IMR-90 (cell line): ENCODE measurements at regions not wholly inside any gene's neighbourhood (a gene's known extent, or its start where the extent isn't known, plus 50 kb on each side); places are given as distances from the start of the nearest gene placed in this dataset.

ENCODE experiments used
- ATAC-seq: fragments of 200-7000 bp; cut with Tn5 transposase; 2 replicates; pipeline ENCODE4 v1.9.1; 2020; ENCODE audit warnings: low read depth, mild to moderate bottlenecking, moderate library complexity
- BruUV-seq: library from RNA; stranded (reverse); fragments of 400-500 nt; replicated peaks from 2 replicates; lab custom pipeline; 2021; lab: Mats Ljungman, UMichigan
- CTCF ChIA-PET: fragments of 300-600 bp; formaldehyde crosslinking; extraction: SDS; loops from one replicate; lab custom pipeline; 2021; ENCODE audit warnings: antibody characterized with exemption; lab: Yijun Ruan, JAX
- POLR2A ChIA-PET: fragments of 300-600 bp; sonication (Branson Sonifier 250); formaldehyde crosslinking; loops from one replicate; lab custom pipeline; 2022; ENCODE audit warnings: antibody characterized with exemption; ENCODE audit not compliant: unreplicated experiment; lab: Charles Lee
- DNase-seq: peaks from one replicate; pipeline ENCODE4 v3.0.0; 2013
- H2AFZ ChIP-seq: replicated peaks from 2 replicates; pipeline ENCODE3; 2013; ENCODE audit warnings: low read length, mild to moderate bottlenecking; ENCODE audit not compliant: poor library complexity
- H2AK5ac ChIP-seq: 2 replicates; pipeline ENCODE4 v1.6.1; 2013; ENCODE audit warnings: low read depth, low read length, inconsistent platforms
- H2AK9ac ChIP-seq: replicated peaks from 2 replicates; pipeline ENCODE3; 2013; ENCODE audit warnings: mild to moderate bottlenecking, low read depth, low read length, moderate library complexity; ENCODE audit not compliant: poor library complexity
- H2BK120ac ChIP-seq: 2 replicates; pipeline ENCODE4 v1.6.1; 2013; ENCODE audit warnings: low read depth, low read length, inconsistent platforms
- H2BK15ac ChIP-seq: 3 replicates; pipeline ENCODE4 v1.6.1; 2013; ENCODE audit warnings: low read depth, low read length, inconsistent platforms
- H2BK20ac ChIP-seq: 2 replicates; pipeline ENCODE4 v1.6.1; 2013; ENCODE audit warnings: low read depth, mild to moderate bottlenecking, inconsistent platforms, low read length, moderate library complexity
- H2BK5ac ChIP-seq: 2 replicates; pipeline ENCODE4 v1.6.1; 2013; ENCODE audit warnings: mild to moderate bottlenecking, low read depth, low read length, inconsistent platforms; ENCODE audit not compliant: poor library complexity, severe bottlenecking
- H3K14ac ChIP-seq: replicated peaks from 2 replicates; pipeline ENCODE4 v1.6.1; 2013; ENCODE audit warnings: low read depth, low read length, inconsistent platforms
- H3K18ac ChIP-seq: 2 replicates; pipeline ENCODE4 v1.6.1; 2013; ENCODE audit warnings: low read depth, low read length, control low read depth
- H3K23ac ChIP-seq: 2 replicates; pipeline ENCODE4 v1.6.1; 2013; ENCODE audit warnings: low read depth, low read length, inconsistent platforms
- H3K27ac ChIP-seq: 2 replicates; pipeline ENCODE4 v1.5.1; 2013; ENCODE audit warnings: mild to moderate bottlenecking, control low read depth, low read length; ENCODE audit not compliant: insufficient read depth
- H3K27me3 ChIP-seq: 2 replicates; pipeline ENCODE4 v1.6.1; 2013; ENCODE audit warnings: low read length; ENCODE audit not compliant: control insufficient read depth, insufficient read depth
- H3K36me3 ChIP-seq: 2 replicates; pipeline ENCODE4 v1.6.1; 2013; ENCODE audit warnings: low read length, mixed read lengths; ENCODE audit not compliant: control insufficient read depth, insufficient read depth
- H3K4ac ChIP-seq: 2 replicates; pipeline ENCODE4 v1.6.1; 2013; ENCODE audit warnings: low read depth, low read length, inconsistent platforms
- H3K4me1 ChIP-seq: 2 replicates; pipeline ENCODE4 v1.6.1; 2013; ENCODE audit warnings: low read length, mixed read lengths; ENCODE audit not compliant: control insufficient read depth, insufficient read depth
- H3K4me2 ChIP-seq: 2 replicates; pipeline ENCODE4 v1.6.1; 2013; ENCODE audit warnings: low read depth, mild to moderate bottlenecking, control low read depth, low read length, moderate library complexity
- H3K4me3 ChIP-seq: 2 replicates; pipeline ENCODE4 v1.5.1; 2013; ENCODE audit warnings: low read depth, mild to moderate bottlenecking, control low read depth, low read length, moderate library complexity; ENCODE audit not compliant: insufficient read depth
- H3K56ac ChIP-seq: 2 replicates; pipeline ENCODE4 v1.6.1; 2013; ENCODE audit warnings: low read length, inconsistent platforms; ENCODE audit not compliant: insufficient read depth; ENCODE audit errors: extremely low read depth
- H3K79me1 ChIP-seq, 2 experiments: 2 replicates each; pipeline ENCODE4 v1.6.1; 2013; ENCODE audit warnings: low read length in 2 of 2, inconsistent platforms in 1 of 2, low read depth in 1 of 2
- H3K9ac ChIP-seq: 2 replicates; pipeline ENCODE4 v1.6.1; 2013; ENCODE audit warnings: low read depth, low read length, control low read depth
- H3K9me1 ChIP-seq: 2 replicates; pipeline ENCODE4 v1.6.1; 2013; ENCODE audit warnings: low read length, inconsistent platforms; ENCODE audit not compliant: insufficient read depth
- H3K9me3 ChIP-seq: 2 replicates; pipeline ENCODE4 v1.6.1; 2013; ENCODE audit warnings: low read length; ENCODE audit not compliant: control insufficient read depth, insufficient read depth
- H4K20me1 ChIP-seq: 2 replicates; pipeline ENCODE4 v1.6.1; 2013; ENCODE audit warnings: low read length, inconsistent platforms; ENCODE audit not compliant: insufficient read depth
- H4K5ac ChIP-seq: 2 replicates; pipeline ENCODE4 v1.6.1; 2013; ENCODE audit warnings: mild to moderate bottlenecking, low read depth, low read length, control low read depth
- H4K8ac ChIP-seq, 2 experiments: 2 replicates each; pipeline ENCODE4 v1.6.1; 2013; ENCODE audit warnings: low read depth in 2 of 2, low read length in 2 of 2, control low read depth in 1 of 2, inconsistent platforms in 1 of 2
- H4K91ac ChIP-seq: 2 replicates; pipeline ENCODE4 v1.6.1; 2013; ENCODE audit warnings: low read depth, low read length, inconsistent platforms; ENCODE audit not compliant: insufficient read depth
- BHLHE40 ChIP-seq: fragments of 150-350 bp; IDR thresholded peaks from 2 replicates; pipeline ENCODE4 v1.6.1; 2016; ENCODE audit warnings: mild to moderate bottlenecking, low read depth, low read length
- CEBPB ChIP-seq: IDR thresholded peaks from 2 replicates; pipeline ENCODE4 v1.6.1; 2012; ENCODE audit warnings: low read depth, low read length, improper control_type of control experiment
- CHD1 ChIP-seq: IDR thresholded peaks from 2 replicates; pipeline ENCODE4 v1.6.1; 2012; ENCODE audit warnings: low read depth, low read length, improper control_type of control experiment
- FOS ChIP-seq: fragments of 150-350 bp; IDR thresholded peaks from 2 replicates; pipeline ENCODE4 v1.6.1; 2016; ENCODE audit warnings: low read depth, low read length
- MAFK ChIP-seq: IDR thresholded peaks from 2 replicates; pipeline ENCODE4 v1.6.1; 2012; ENCODE audit warnings: low read depth, low read length, improper control_type of control experiment
- MAZ ChIP-seq: IDR thresholded peaks from 2 replicates; pipeline ENCODE4 v1.6.1; 2012; ENCODE audit warnings: low read depth, mild to moderate bottlenecking, low read length, improper control_type of control experiment, moderate library complexity, borderline replicate concordance
- MXI1 ChIP-seq: IDR thresholded peaks from 2 replicates; pipeline ENCODE4 v1.6.1; 2012; ENCODE audit warnings: low read depth, mild to moderate bottlenecking, low read length, moderate library complexity, borderline replicate concordance
- NFE2L2 ChIP-seq: fragments of 150-350 bp; IDR thresholded peaks from 2 replicates; pipeline ENCODE4 v1.6.1; 2016; ENCODE audit warnings: low read depth, mild to moderate bottlenecking, low read length
- POLR2A ChIP-seq: IDR thresholded peaks from 2 replicates; pipeline ENCODE4 v1.6.1; 2012; ENCODE audit warnings: mild to moderate bottlenecking, low read depth, low read length
- RAD21 ChIP-seq: IDR thresholded peaks from 2 replicates; pipeline ENCODE4 v1.6.1; 2012; ENCODE audit warnings: low read length, improper control_type of control experiment
- RCOR1 ChIP-seq: IDR thresholded peaks from 2 replicates; pipeline ENCODE4 v1.6.1; 2012; ENCODE audit warnings: mild to moderate bottlenecking, low read length, improper control_type of control experiment; ENCODE audit not compliant: insufficient replicate concordance
- RFX5 ChIP-seq: IDR thresholded peaks from 2 replicates; pipeline ENCODE4 v1.8.0; 2012; ENCODE audit warnings: low read depth, mild to moderate bottlenecking, low read length, moderate library complexity
- SMC3 ChIP-seq: fragments of 150-350 bp; IDR thresholded peaks from 2 replicates; pipeline ENCODE4 v1.6.1; 2016; ENCODE audit warnings: low read depth, mild to moderate bottlenecking, antibody characterized with exemption, low read length, moderate library complexity
- WGBS, 2 experiments: methylation state at CpG; one replicate each; pipeline versions ENCODE4 v1.1.5 to v1.1.7; 2013; ENCODE audit warnings: missing lambda C conversion rate in 2 of 2; ENCODE audit not compliant: insufficient read length in 1 of 2; ENCODE audit errors: extremely low coverage in 2 of 2; 5-methylcytosine and 5-hydroxymethylcytosine counted together
- dilution Hi-C: fragments of 300-500 bp; cut with HindIII; formaldehyde crosslinking; loops from one replicate; pipeline ENCODE4 v1.14.3; 2018; ENCODE audit warnings: low sequenced_read_pairs; ENCODE audit not compliant: unreplicated experiment
- in situ Hi-C: fragments of 300-500 bp; cut with MboI; formaldehyde crosslinking; loops from 3 replicates; pipeline ENCODE4 v1.14.3; 2019; ENCODE audit warnings: low sequenced_read_pairs, inconsistent platforms, mixed read lengths
- intact Hi-C: fragments of 100-400 bp; cut with micrococcal nuclease; formaldehyde crosslinking; loops from 2 replicates; pipeline ENCODE4 v1.10.0; 2022
- TF ChIP-seq, protein P1 (sequence below): fragments of 150-350 bp; IDR thresholded peaks from 2 replicates; pipeline ENCODE4 v1.6.1; 2016; ENCODE audit warnings: low read depth, mild to moderate bottlenecking, low read length, moderate library complexity, borderline replicate concordance
- TF ChIP-seq, protein P2 (sequence below): conservative IDR thresholded peaks from 2 replicates; pipeline ENCODE4 v1.5.1; 2012; ENCODE audit warnings: mild to moderate bottlenecking, low read depth, low read length, improper control_type of control experiment
- TF ChIP-seq, protein P3 (sequence below): fragments of 150-350 bp; IDR thresholded peaks from 2 replicates; pipeline ENCODE4 v1.6.1; 2017; ENCODE audit warnings: mild to moderate bottlenecking, antibody characterized with exemption, low read length, low read depth

DNA sequence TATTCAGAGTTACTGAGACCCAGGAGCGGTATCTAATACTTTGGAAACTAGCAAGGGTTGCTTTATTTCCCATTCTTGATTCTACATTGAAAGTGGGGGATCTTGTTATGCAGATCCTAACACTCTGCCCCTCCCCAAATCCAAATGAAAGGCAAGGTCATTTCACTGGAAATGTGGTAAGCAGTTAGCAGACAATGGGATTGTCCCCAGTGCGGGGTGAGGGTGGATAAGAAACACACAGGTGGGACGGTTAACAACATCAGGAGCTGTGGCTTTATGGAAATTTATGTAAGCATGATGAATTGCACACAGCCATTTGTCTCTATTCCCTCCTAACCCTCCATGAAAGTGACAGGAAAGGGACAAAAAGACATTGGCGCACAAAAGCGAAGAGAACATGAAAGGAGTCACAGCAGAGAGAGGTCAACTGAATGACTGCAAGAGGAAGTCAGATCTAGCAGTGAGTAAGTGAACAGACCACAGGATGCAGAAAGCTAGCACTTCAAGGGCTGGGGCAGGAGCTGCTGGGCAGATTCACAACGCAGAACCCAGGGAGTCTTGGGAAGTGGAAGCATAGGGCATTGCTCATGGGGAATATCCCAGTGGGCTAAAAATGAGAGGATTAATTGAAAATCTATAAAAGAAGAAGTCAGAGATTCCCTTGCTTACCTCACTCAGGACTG is 184.4 kb downstream of the HSD17B3 start:
- no peak overlapping the region for H3K9ac ChIP-seq
- no peak overlapping the region for H2AK9ac ChIP-seq
- no peak overlapping the region for H2AFZ ChIP-seq
- no peak overlapping the region for H3K4me2 ChIP-seq
- H2BK20ac ChIP-seq, result no peak overlapping the region
- no peak overlapping the region for H3K4me3 ChIP-seq
- no peak overlapping the region for H3K27ac ChIP-seq
- no peaks in the 10 kb centered on the region for H3K4me1 ChIP-seq
- no peak overlapping the region for H3K56ac ChIP-seq
- dilution Hi-C loops, result no loop called here
- ChIA-PET POLR2A (no interaction called here), CTCF (no interaction called here)
- in situ Hi-C loops, result no loop called here
- H3K36me3 ChIP-seq, result no peaks in the 10 kb centered on the region
- H2BK15ac ChIP-seq, result no peak overlapping the region
- BruUV-seq, result no TSS peak
- no peak overlapping the region for H2BK5ac ChIP-seq
- no peaks in the 10 kb centered on the region for H4K20me1 ChIP-seq
- no peak overlapping the region for H4K8ac ChIP-seq
- no peaks in the 10 kb centered on the region; the same call in 1 of the 2 replicates for H3K9me1 ChIP-seq
- no peak overlapping the region for H2AK5ac ChIP-seq
- H3K14ac ChIP-seq, result no peak overlapping the region
- H3K23ac ChIP-seq, result no peak overlapping the region
- TF ChIP-seq, protein P1, sequence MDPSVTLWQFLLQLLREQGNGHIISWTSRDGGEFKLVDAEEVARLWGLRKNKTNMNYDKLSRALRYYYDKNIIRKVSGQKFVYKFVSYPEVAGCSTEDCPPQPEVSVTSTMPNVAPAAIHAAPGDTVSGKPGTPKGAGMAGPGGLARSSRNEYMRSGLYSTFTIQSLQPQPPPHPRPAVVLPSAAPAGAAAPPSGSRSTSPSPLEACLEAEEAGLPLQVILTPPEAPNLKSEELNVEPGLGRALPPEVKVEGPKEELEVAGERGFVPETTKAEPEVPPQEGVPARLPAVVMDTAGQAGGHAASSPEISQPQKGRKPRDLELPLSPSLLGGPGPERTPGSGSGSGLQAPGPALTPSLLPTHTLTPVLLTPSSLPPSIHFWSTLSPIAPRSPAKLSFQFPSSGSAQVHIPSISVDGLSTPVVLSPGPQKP, result no peak
- TF ChIP-seq MXI1, result no peak
- no peak for TF ChIP-seq SMC3
- no peak for TF ChIP-seq BHLHE40
- TF ChIP-seq MAZ, result no peak
- no peak for TF ChIP-seq RFX5
- TF ChIP-seq, protein P2, sequence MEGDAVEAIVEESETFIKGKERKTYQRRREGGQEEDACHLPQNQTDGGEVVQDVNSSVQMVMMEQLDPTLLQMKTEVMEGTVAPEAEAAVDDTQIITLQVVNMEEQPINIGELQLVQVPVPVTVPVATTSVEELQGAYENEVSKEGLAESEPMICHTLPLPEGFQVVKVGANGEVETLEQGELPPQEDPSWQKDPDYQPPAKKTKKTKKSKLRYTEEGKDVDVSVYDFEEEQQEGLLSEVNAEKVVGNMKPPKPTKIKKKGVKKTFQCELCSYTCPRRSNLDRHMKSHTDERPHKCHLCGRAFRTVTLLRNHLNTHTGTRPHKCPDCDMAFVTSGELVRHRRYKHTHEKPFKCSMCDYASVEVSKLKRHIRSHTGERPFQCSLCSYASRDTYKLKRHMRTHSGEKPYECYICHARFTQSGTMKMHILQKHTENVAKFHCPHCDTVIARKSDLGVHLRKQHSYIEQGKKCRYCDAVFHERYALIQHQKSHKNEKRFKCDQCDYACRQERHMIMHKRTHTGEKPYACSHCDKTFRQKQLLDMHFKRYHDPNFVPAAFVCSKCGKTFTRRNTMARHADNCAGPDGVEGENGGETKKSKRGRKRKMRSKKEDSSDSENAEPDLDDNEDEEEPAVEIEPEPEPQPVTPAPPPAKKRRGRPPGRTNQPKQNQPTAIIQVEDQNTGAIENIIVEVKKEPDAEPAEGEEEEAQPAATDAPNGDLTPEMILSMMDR, result no peak
- no peak for TF ChIP-seq RAD21
- TF ChIP-seq CEBPB, result no peak
- no peak for TF ChIP-seq RCOR1
- no peak for TF ChIP-seq NFE2L2
- TF ChIP-seq FOS, result no peak
- no peak for TF ChIP-seq MAFK
- TF ChIP-seq CHD1, result no peak
- TF ChIP-seq, protein P3, sequence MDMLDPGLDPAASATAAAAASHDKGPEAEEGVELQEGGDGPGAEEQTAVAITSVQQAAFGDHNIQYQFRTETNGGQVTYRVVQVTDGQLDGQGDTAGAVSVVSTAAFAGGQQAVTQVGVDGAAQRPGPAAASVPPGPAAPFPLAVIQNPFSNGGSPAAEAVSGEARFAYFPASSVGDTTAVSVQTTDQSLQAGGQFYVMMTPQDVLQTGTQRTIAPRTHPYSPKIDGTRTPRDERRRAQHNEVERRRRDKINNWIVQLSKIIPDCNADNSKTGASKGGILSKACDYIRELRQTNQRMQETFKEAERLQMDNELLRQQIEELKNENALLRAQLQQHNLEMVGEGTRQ, result no peak
- TF ChIP-seq POLR2A, result no peak
- H3K27me3 ChIP-seq, result peaks cover 30% of the 10 kb centered on the region
- WGBS, 2 experiments, result 83% methylated on average over 2 of the region's 6 CpGs; no CpG with 5 or more reads in 1 of the 2 experiments
- intact Hi-C loops, result no loop called here
- no peak overlapping the region for H3K4ac ChIP-seq
- no peak overlapping the region for H3K18ac ChIP-seq
- H4K91ac ChIP-seq, result no peak overlapping the region
- DNase-seq (no peak), ATAC-seq (no peak)
- no peak overlapping the region for H4K5ac ChIP-seq
- H3K9me3 ChIP-seq, result peaks cover 2% of the 10 kb centered on the region; the same call in 1 of the 2 replicates
- H3K79me1 ChIP-seq, result no peaks in the 10 kb centered on the region
- no peak overlapping the region for H2BK120ac ChIP-seq
